ENCODE measurements at regions not wholly inside any gene's neighbourhood (a gene's known extent, or its start where the extent isn't known, plus 50 kb on each side); places are given as distances from the start of the nearest gene placed in this dataset.

DNA sequence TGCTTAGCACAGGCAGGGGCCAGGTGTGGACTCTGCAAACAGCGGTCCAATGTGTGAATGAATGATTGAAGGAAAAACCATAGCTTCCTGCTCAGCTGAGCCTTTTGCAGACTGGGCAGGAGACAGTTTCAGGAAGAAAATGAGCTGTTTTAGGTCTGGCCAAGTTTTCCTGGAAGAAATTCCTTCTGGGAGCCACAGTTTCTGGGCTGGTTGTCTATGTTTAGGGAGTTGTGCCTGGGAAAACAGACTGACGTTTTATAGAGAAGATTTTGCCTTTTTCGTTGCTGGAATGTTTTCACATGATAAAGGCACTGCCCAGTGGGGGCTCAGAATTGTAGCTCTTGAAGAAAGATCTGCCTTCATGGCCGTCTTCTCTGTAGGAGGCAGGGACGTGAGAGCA, 255.1 kb downstream of the CCSER2 start:
- TF ChIP-seq, protein P1, sequence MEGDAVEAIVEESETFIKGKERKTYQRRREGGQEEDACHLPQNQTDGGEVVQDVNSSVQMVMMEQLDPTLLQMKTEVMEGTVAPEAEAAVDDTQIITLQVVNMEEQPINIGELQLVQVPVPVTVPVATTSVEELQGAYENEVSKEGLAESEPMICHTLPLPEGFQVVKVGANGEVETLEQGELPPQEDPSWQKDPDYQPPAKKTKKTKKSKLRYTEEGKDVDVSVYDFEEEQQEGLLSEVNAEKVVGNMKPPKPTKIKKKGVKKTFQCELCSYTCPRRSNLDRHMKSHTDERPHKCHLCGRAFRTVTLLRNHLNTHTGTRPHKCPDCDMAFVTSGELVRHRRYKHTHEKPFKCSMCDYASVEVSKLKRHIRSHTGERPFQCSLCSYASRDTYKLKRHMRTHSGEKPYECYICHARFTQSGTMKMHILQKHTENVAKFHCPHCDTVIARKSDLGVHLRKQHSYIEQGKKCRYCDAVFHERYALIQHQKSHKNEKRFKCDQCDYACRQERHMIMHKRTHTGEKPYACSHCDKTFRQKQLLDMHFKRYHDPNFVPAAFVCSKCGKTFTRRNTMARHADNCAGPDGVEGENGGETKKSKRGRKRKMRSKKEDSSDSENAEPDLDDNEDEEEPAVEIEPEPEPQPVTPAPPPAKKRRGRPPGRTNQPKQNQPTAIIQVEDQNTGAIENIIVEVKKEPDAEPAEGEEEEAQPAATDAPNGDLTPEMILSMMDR (IDR thresholded peaks at IDR 0.05) = no peak
- no peak for TF ChIP-seq ZFX (IDR thresholded peaks at IDR 0.05; ENCODE audit: borderline replicate concordance)

All from 22Rv1 (cell line).